Retinal pigment epithelial cell (primary cell): ENCODE measurements at regions not wholly inside any gene's neighbourhood (a gene's known extent, or its start where the extent isn't known, plus 50 kb on each side); places are given as distances from the start of the nearest gene placed in this dataset.
"Not testable (repeated sequence)": the region's sequence is repeated elsewhere in the genome, so short reads cannot be mapped to it uniquely, and the experiment has no call there.

ENCODE experiments used
- DNase-seq: peaks from one replicate; pipeline ENCODE4 v3.0.0-alpha.2; 2010; ENCODE audit warnings: low read depth
- H3K4me3 ChIP-seq: 2 replicates; pipeline ENCODE4 v1.5.1; 2011; ENCODE audit warnings: mild to moderate bottlenecking, low read length, control low read depth, moderate library complexity
- TF ChIP-seq, protein P1 (sequence below): conservative IDR thresholded peaks from 2 replicates; pipeline ENCODE4 v1.5.1; 2011; ENCODE audit warnings: low read depth, low read length, control low read depth, inconsistent platforms

DNA sequence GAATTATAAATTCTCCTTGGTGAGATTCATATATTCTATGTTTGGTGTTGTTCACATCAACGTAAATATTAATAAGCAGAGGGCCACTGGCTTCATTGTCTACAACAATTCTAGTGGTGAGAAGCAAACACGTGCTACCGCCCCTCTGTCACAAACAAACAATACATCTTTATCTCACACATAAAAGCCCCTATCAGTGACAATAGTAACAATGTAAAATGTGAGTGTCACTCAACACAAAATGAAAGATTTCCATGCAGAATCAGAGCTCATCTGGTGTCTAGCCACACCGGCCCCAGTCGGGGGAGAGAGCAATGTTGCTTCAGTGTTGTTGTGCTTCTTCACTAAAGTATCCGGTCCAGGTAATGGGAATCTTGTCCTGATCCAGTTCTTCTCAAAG, 932.6 kb downstream of the SOCS6 start:
- TF ChIP-seq, protein P1, sequence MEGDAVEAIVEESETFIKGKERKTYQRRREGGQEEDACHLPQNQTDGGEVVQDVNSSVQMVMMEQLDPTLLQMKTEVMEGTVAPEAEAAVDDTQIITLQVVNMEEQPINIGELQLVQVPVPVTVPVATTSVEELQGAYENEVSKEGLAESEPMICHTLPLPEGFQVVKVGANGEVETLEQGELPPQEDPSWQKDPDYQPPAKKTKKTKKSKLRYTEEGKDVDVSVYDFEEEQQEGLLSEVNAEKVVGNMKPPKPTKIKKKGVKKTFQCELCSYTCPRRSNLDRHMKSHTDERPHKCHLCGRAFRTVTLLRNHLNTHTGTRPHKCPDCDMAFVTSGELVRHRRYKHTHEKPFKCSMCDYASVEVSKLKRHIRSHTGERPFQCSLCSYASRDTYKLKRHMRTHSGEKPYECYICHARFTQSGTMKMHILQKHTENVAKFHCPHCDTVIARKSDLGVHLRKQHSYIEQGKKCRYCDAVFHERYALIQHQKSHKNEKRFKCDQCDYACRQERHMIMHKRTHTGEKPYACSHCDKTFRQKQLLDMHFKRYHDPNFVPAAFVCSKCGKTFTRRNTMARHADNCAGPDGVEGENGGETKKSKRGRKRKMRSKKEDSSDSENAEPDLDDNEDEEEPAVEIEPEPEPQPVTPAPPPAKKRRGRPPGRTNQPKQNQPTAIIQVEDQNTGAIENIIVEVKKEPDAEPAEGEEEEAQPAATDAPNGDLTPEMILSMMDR: no peak
- DNase-seq: no peak
- no peak overlapping the region for H3K4me3 ChIP-seq

GRCh38 chr18:71212739-71213138, 923.9 kb downstream of the SOCS6 start:
- DNase-seq, H3K4me3 ChIP-seq: not testable (repeated sequence)

DNA sequence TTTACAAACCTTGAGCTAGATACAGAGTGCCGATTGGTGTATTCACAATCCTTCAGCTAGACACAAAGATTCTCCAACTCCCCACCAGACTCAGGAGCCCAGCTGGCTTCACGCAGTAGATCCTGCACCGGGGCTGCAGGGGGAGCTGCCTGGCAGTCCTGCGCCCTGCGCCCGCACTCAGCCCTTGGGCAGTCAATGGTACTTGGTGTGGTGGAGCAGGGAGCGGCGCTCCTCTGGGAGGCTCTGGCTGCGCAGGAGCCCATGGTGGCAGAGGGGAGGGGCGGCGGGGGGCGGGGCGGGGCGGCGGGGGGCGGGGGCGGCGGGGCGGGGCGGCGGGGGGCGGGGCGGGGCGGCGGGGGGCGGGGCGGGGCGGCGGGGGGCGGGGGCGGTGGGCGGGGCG, 923.4 kb downstream of the SOCS6 start:
- H3K4me3 ChIP-seq: no peak overlapping the region
- TF ChIP-seq, protein P1: no peak
- no peak for DNase-seq

GRCh38 chr18:71209944-71210343, 921.1 kb downstream of the SOCS6 start:
- TF ChIP-seq, protein P1: no peak
- DNase-seq: no peak
- no peak overlapping the region for H3K4me3 ChIP-seq

DNA sequence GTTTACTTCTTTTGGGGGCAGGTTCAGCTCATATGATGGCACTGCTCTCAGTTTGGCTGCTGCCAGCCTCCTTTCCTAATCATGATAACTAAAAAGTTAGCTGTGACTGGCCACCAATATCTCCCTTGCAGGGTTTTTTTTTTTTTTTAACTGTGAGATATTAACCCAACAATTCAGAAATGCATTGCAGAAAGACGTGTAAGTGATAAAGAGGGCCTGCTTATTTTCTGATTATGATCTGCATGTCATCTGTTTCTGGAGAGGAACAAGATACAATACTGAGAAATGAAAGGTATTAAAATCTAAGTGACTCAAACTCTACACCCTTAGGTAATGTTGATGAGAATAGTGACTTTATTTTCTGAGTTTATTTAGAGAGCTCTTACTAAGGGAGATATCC, 905.6 kb downstream of the SOCS6 start:
- H3K4me3 ChIP-seq: no peak overlapping the region
- TF ChIP-seq, protein P1: no peak
- no peak for DNase-seq

- no peak for DNase-seq
- H3K4me3 ChIP-seq: no peak overlapping the region
- TF ChIP-seq, protein P1: no peak
Observed at GRCh38 chr18:71189581-71189980, 900.7 kb downstream of the SOCS6 start.

DNA sequence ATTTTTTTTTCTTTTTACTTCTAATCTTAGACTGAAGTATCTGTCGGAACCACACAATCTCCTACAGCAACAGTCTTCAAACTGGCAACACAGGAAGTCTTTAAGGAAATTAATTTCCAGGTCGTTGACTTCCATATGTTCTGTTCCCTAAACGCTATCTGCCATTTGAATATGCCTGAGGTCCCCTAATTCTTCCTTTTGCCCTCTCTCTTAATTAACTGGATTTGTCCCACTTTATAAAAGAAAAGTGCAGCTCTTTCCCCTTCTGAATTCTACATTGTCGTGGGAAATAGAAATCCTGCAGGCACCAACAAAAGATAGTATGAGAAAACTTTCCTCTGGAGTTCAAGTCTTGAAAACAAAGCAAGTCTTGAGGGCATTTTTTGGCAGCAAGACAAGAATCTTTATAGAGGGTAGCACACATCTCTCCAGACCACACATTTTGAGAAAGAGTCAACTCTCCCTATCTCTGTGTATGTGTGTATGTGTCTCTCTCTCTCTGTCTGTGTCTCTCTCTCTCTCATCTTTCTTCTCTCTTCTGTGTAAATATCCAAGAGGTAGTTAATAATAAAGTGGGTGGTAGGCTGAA, 879.8 kb downstream of the SOCS6 start:
- peak; percentile 52 for DNase-seq
- TF ChIP-seq, protein P1: no peak
- H3K4me3 ChIP-seq: peak overlapping the region; percentile 36

GRCh38 chr18:71136487-71136886, 847.6 kb downstream of the SOCS6 start:
- no peak for DNase-seq
- TF ChIP-seq, protein P1: no peak
- no peak overlapping the region for H3K4me3 ChIP-seq
